NCI-H1092 (cell line): ENCODE measurements at regions not wholly inside any gene's neighbourhood (a gene's known extent, or its start where the extent isn't known, plus 50 kb on each side); places are given as distances from the start of the nearest gene placed in this dataset.
"Not testable (repeated sequence)": the region's sequence is repeated elsewhere in the genome, so short reads cannot be mapped to it uniquely, and the experiment has no call there.

Experiments used
- DNase-seq: peaks from one replicate; lab custom pipeline; 2025; lab: John Stamatoyannopoulos, UW

- DNase-seq = no peak
These were observed 1422.1 kb downstream of the PCDH9 start for GRCh38 chr13:65808061-65808460.

GRCh38 chr13:65803530-65804392 lies 1426.4 kb downstream of the PCDH9 start:
- DNase-seq = no peak

GRCh38 chr13:65789815-65790214 lies 1440.3 kb downstream of the PCDH9 start:
- no peak for DNase-seq

GRCh38 chr13:65787082-65787481 lies 1443.1 kb downstream of the PCDH9 start:
- no peak for DNase-seq

DNA sequence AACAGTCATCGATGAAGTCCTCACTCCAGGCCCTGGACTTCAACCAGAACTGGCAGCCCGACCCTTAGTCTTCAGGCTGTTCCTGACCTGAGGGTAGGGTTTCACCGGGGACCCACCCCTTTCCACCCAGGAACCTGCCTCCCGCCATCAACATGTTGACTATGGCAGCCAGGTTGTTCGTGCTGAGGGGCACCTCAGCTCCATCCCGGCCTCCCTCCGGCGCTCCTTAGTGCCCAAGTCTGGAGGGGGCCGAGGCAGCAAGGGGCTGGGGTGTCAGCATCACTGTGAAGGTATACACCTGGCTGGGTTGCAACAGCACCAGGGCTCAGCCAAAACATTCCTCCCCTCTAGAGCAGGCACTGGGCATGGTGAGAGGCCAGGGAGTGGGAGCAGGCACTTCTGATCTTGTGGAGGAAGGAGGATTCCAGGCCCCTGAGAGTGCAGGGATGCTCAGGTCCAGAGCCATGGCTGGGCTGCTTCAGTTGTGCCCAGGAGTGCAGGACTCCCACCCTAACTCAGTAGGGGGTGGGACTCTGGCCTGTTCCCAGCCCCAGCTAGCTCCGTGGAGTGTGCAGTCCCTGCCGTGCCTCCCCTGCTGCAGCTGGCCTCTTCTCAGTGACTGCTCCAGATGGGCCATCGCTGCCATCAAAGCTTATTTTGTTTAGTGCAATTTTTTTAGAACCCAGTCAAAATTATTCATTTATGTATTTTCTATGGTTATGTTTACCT lies 1445.9 kb downstream of the PCDH9 start:
- no peak for DNase-seq

- no peak for DNase-seq
These were observed 1446.8 kb downstream of the PCDH9 start for GRCh38 chr13:65783383-65783782.

DNA sequence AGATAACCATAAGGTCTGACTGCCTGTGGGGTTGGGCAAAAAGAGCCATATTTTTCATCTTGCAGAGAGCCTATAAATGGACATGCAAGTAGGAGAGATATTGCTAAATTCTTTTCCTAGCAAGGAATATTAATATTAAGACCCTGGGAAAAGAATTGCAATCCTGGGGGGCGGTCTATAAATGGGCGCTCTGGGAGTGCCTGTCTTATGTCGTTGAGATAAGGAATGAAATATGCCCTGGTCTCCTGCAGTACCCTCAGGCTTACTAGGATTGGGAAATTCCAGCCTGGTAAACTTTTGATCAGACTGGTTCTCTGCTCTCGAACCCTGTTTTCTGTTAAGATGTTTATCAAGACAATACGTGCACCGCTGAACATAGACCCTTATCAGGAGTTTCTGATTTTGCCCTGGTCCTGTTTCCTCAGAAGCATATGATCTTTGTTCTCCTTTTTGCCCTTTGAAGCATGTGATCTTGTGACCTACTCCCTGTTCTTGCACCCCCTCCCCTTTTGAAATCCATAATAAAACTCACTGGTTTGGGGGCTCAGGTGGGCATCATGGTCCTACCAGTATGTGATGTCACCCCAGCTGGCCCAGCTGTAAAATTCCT lies 1458.3 kb downstream of the PCDH9 start:
- DNase-seq = not testable (repeated sequence)

DNA sequence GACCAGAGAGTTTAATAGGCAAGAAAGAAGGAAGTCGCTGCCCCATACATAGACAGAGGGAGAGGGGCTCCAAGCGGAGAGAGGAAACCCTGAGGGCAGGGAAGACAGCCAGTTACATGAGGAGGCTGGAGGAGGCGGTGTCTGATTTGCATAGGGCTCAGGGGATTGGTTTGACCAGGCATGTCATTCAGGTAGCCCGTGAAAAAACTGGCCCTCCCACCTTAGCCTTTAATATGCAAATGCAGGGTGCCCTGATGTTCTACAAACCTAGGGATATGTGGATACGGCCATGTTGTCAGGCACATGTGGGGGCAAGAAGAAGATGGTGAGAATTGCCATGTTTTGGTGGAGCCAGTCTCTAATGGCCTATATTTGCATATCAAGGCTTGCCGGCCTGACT lies 1461.6 kb downstream of the PCDH9 start:
- DNase-seq = no peak

GRCh38 chr13:65763811-65764210 lies 1466.3 kb downstream of the PCDH9 start:
- no peak for DNase-seq

GRCh38 chr13:65762012-65762411 lies 1468.1 kb downstream of the PCDH9 start:
- no peak for DNase-seq

GRCh38 chr13:65756071-65756671 lies 1474.0 kb downstream of the PCDH9 start:
- DNase-seq = no peak

GRCh38 chr13:65748227-65748626 lies 1481.9 kb downstream of the PCDH9 start:
- DNase-seq = no peak

DNA sequence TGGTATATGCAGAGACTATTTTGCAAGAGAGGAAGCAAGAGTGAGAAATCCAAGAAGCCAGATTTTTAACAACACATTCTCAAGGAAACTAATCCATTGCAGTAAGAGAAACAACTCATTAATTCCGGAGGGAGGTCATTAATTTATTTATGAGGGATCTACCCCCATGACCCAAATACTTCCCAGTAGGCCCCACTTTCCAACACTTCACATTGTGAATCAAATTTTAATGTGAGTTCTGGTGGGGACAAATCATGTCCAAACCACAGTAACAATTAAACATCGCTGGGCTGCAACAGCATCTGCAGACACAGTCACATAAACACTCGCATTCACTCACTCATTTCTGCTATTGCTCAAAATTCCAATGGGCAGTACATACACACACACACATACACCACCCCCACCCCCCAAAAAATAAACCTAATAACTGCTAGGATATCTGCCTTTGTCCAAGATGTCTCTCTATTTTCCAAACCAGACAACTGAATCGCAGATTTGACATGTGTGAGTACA lies 1483.7 kb downstream of the PCDH9 start:
- no peak for DNase-seq

DNA sequence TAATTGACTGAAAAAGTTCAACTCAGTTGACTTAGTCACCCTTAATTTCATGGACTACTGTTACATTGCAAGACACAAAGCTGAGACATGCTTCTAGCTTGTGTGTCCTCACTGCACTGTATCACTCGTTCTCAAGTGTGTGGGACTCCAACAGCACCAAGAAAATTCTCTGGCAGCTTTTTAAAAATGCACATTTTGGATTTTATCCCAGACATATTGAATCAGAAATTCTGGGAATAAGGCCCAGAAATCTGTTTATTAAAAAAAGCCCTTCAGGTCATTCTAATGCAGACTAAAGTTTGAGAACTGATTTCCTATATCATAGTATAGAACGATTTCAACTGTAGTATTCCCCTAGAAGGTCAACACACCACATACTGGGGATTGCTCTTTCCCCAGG lies 1485.3 kb downstream of the PCDH9 start:
- DNase-seq = no peak

- DNase-seq = no peak
These were observed 1497.0 kb downstream of the PCDH9 start for GRCh38 chr13:65733110-65733509.

DNA sequence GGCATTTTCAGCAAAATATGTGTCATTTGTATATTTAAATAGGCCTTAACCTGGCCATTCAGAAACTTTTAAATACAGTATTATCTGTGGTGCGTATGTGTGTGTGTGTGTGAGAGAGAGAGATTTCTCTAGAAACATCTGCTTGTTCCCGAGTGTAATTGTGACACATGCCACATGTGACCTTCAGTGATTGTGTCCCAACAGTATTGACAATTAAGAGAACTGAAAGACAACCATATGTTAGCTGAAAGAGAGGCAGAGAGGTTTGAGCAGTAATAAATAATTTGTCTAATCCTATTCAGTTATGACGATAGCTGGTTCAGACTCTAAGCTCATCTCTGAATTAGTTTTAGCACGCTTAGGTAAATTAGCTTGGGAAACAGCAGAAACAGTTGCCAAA lies 1503.1 kb downstream of the PCDH9 start:
- no peak for DNase-seq

DNA sequence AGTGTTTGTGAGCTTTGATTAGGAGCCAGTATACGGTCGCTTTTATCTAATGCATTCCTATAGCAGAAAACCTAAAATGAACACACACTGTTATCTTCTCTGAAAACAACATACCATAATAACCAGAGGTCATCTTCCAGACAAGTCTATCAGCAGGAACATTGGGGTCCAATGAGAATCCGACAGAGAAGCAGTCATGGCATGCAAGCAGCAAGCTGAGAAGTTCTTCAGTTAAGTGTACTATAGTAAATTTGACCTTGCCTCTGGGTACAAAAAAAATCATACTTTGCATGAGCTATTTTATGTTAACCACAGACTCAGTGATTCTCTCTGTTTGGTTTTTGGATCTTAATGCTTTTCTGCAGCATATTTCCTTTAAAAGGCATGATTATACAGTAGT lies 1505.1 kb downstream of the PCDH9 start:
- DNase-seq = no peak

- DNase-seq = no peak
These were observed 1505.9 kb downstream of the PCDH9 start for GRCh38 chr13:65724226-65724625.

GRCh38 chr13:65722506-65722905 lies 1507.6 kb downstream of the PCDH9 start:
- no peak for DNase-seq

DNA sequence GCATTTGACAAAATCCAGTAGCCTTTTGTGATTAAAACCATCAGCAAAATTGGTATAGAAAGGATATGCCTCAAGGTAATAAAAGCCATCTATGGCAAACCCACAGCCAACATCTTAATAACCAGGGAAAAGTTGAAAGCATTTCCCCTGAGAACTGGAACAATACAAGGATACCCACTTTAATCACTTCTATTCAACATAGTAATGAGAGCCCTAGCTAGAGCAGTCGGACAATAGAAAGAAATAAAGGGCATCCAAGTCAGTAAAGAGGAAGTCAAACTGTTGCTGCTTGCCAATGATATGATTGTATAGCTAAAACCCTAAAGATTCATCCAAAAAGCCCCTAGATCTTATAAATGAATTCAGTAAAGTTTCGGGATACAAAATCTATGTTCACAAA lies 1510.3 kb downstream of the PCDH9 start:
- DNase-seq = no peak

GRCh38 chr13:65710514-65710913 lies 1519.6 kb downstream of the PCDH9 start:
- no peak for DNase-seq

- no peak for DNase-seq
These were observed 1532.3 kb downstream of the PCDH9 start for GRCh38 chr13:65697843-65698242.
